GM21423 (cell line): ENCODE measurements at regions not wholly inside any gene's neighbourhood (a gene's known extent, or its start where the extent isn't known, plus 50 kb on each side); places are given as distances from the start of the nearest gene placed in this dataset.
"Not testable (repeated sequence)": the region's sequence is repeated elsewhere in the genome, so short reads cannot be mapped to it uniquely, and the experiment has no call there.

Experiments
- ATAC-seq: cut with Tn5 transposase; IDR thresholded peaks from one replicate; pipeline ENCODE4 v1.9.1; 2021; ENCODE audit warnings: mild to moderate bottlenecking, moderate library complexity; ENCODE audit not compliant: unreplicated experiment

- no peak for ATAC-seq
These were observed 401.2 kb downstream of the SH2D4B start for GRCh38 chr10:80938903-80939302.

DNA sequence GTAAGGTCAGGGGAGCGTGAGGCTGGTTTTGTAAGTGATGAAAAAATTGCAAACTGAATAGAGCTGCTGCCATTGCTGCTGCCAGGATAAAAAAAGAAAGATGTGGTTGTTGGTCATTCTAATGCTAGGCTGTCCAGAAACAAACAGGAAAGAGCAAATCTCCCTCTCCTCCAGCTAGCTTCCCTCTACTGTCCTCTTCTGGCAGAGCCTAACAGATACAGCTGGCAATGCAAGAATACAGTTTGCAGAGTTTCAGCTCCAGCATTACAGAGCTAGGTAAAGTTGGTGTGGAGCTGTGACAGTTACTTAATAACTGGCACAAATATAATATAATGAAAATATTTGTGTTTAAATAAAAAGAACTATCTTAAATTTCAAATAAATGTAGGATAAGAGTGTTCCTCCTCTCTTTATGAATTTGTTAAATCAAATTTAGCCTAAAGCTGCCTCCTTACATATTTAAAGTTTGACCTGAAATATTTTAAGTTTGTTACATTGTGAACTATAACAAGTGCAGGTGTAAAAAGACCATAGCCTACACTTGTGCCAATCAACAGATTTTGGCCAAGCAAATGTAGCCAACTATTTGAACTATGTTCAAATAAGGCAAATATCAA is 407.7 kb downstream of the SH2D4B start:
- peak; percentile 72 for ATAC-seq

GRCh38 chr10:80946073-80946472 is 408.4 kb downstream of the SH2D4B start:
- no peak for ATAC-seq

DNA sequence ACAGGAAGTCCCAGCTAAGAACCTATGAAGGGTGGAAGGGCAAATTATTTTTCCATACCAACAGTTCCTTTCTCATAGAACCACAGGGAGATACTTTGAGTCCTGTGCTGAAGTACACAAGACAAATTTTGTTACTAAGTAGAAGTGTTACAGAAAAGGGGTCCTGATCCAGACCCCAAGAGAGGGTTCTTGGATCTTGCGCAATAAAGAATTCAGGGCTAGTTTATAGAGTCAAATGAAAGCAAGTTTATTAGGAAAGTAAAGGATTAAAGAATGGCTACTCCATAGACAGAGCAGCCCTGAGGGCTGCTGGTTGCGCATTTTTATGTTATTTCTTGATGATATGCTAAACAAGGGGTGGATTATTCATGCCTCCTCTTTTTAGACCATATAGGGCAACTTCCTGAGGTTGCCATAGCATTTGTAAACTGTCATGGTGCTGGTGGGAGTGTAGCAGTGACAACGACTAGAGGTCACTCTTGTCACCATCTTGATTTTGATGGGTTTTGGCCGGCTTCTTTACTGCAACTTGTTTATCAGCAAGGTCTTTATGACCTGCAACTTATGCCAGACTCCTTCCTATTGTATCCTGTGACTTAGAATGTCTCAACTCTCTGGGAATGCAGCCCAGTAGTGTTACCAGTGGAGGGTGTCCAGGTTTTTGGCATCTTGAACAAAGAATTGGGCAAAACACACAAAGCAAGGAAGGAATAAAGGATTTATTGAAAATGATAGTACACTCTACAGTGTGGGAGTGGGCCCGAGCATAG is 409.4 kb downstream of the SH2D4B start:
- no peak for ATAC-seq

DNA sequence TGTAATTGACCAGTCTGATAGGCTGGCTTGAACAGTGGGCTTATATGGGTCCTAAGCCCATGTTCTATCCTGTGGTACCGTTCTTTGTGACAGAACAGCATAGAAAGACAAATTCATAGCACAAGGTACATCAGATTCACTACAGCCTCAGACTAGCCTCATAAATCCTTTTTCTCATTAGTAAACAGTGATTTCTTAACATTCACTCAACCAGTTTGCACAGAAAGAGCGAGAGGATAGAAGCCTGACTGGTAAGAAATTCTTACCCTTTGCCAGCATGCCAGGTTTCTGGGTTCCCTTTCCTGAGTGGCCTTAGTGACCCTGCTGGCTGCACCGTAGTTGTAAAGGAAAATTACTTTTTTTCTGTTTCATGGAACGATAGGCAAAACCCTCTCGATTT is 412.1 kb downstream of the SH2D4B start:
- no peak for ATAC-seq

DNA sequence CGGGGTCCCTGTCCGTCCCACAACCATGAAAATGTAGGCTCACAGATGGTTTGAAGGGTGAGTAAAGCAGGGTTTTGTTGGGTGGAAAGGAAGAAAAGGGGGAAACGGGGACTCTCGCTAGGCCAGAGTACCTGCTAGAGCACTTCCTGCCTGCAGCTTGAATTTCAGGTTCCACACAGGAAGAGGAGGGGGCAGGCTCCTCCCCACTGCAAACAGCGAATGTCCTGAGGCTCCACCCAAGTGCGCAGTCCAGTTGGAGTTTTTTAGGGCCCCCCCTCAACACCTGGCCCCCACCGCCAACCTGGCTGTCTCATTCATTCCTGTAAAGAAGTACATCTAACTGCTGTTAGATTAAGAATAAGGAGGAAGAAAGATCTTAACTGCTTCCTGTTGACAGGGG is 414.7 kb downstream of the SH2D4B start:
- ATAC-seq: no peak

DNA sequence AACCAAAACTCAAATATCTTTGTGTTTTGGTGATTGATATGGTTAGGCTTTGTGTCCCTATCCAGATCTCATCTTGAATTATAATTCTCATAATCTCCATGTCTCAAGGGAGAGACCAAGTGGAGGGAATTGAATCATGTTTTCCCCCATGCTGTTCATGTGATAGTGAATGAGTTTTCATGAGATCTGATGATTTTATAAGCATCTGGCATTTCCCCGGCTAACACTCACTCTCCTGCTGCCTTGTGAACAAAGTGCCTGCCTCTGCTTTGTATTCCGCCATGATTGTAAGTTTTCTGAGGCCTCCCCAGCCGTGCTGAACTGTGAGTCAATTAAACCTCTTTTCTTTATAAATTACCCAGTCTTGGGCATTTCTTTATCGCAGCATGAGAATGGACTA is 419.5 kb downstream of the SH2D4B start:
- ATAC-seq: no peak

- ATAC-seq: no peak
These were observed 426.5 kb downstream of the SH2D4B start for GRCh38 chr10:80964179-80964578.

GRCh38 chr10:80964955-80965614 is 427.4 kb downstream of the SH2D4B start:
- ATAC-seq: peak; percentile 76

DNA sequence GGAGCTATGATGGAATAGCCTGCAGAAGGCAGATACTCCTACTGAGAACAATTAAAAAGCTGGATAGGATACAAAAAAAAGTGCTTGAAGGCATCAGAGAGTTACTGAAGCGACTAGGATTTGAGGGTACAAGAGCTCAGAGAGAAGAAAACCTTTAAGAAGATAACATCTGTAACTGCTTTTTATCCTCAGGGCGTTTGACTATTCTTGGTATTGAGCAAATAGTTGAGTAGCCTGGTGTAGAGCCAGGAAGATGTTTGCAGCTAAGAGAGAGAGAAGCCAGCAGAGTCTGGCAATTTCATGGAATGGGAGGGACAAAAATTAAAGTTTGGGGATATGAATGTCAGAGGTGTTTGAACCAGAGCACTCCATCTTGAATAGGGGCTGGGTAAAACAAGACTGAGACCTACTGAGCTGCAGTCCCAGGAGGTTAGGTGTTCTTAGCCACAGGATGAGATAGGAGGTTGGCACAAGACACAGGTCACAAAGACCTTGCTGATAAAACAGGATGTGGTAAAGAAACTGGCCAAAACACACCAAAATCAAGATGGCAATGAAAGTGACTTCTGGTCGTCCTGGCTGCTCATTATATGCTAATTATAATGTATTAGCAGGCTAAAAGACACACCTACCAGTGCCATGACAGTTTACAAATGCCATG is 428.8 kb downstream of the SH2D4B start:
- ATAC-seq: peak; percentile 26

DNA sequence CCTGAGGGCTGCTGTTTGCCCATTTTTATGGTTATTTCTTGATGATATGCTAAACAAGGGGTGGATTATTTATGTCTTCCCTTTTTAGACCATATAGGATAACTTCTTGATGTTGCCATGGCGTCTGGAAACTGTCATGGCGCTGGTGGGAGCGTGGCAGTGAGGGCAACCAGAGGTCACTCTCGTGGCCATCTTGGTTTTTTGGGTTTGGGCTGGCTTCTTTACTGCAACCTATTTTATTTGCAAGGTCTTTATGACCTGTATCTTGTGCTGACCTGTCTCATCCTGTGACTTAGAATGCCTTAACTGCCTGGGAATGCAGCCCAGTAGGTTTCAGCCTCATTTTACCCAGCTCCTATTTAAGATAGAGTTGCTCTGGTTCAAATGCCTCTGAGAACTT is 429.7 kb downstream of the SH2D4B start:
- ATAC-seq: not testable (repeated sequence)

DNA sequence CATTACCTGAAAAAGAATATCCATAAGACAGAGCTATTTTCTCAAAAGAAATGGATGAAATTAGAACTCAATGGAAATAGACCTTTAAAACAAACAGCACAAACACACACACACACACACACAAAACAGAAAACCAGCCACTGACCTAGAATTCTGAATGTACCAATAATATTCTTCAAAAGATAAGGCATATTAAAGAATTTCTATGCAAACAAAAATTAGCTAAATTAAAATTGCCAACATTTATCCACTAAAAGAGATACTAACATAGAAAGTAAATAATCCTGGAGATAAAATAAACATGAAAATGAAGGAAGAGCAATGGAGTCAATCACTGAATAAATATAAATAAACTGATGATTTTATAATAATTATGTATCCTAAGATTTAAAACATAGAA is 431.2 kb downstream of the SH2D4B start:
- no peak for ATAC-seq

- no peak for ATAC-seq
These were observed 433.8 kb downstream of the SH2D4B start for GRCh38 chr10:80971461-80971860.

GRCh38 chr10:80976658-80977057 is 439.0 kb downstream of the SH2D4B start:
- no peak for ATAC-seq

- ATAC-seq: no peak
These were observed 447.4 kb downstream of the SH2D4B start for GRCh38 chr10:80985102-80985501.

- no peak for ATAC-seq
These were observed 448.9 kb downstream of the SH2D4B start for GRCh38 chr10:80986596-80986995.

GRCh38 chr10:80988755-80989154 is 451.1 kb downstream of the SH2D4B start:
- ATAC-seq: peak; percentile 60

DNA sequence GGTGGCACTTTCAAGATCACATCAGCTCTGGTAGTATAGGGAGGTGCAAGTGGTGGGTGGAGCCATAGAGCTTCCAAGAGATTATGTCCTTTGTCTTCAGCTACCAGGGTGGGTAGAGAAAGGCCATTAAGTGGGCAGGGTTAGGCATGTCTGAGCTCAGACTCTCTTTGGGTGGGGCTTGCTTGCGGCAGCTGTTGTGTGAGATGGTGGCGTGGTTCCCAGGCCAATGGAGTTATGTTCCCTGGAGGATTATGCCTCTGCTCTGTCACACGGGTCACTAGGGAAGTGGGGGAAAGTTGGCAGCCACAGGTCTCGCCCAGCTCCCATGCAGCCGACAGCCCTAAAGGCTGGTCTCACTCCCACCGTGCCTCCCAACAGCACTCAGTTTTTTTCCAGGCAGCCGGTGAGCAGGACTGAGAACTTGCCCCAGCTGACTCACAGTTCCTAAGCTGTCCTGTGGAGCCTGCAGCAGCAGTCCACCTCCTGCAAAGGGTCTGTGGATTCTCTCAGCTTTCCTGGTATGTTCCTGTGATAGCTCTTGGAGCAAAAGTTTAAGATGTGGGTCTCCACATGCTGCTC is 459.0 kb downstream of the SH2D4B start:
- ATAC-seq: no peak

- no peak for ATAC-seq
These were observed 463.1 kb downstream of the SH2D4B start for GRCh38 chr10:81000781-81001180.

- ATAC-seq: no peak
These were observed 464.7 kb downstream of the SH2D4B start for GRCh38 chr10:81002382-81002781.

- no peak for ATAC-seq
These were observed 470.2 kb downstream of the SH2D4B start for GRCh38 chr10:81007872-81008271.
